ENCODE measurements at regions not wholly inside any gene's neighbourhood (a gene's known extent, or its start where the extent isn't known, plus 50 kb on each side); places are given as distances from the start of the nearest gene placed in this dataset.
"Not testable (repeated sequence)": the region's sequence is repeated elsewhere in the genome, so short reads cannot be mapped to it uniquely, and the experiment has no call there.

DNA sequence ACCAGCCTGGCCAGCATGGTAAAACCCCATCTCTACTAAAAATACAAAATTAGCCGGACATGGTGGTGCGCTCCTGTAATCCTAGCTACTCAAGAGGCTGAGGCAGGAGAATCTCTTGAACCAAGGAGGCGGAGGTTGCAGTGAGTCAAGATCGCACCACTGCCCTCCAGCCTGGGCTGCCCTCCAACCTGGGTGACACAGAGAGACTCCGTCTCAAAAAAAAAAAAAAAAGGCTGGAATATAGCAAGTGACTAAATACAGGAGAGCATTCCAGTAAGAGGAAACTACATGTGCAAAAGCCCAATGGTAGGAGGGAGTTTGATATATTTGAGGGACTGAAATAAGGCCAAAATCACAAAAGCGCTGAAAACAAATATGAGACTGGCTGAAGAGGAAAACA lies 76.5 kb upstream of the NR5A2 start:
- DNase-seq: not testable (repeated sequence)

DNA sequence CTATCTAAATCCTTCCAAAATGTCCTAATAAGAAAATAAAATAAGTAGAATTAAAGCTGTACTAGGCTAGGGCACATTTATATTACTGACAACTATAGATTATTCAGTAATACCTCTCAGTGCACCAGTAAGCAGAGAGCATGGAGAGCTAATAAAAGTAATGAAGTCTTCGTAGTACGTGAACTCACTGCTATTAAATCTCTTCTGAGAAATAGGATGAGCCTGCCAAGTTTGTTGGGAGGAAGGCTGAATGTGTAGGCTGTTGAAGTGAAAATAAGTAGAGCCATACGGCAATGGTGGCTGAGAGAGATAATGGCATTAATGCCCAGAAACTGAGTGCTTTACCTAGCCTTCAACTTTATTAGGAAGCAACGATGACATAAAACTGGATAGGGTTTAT lies 73.9 kb upstream of the NR5A2 start:
- DNase-seq: no peak

DNA sequence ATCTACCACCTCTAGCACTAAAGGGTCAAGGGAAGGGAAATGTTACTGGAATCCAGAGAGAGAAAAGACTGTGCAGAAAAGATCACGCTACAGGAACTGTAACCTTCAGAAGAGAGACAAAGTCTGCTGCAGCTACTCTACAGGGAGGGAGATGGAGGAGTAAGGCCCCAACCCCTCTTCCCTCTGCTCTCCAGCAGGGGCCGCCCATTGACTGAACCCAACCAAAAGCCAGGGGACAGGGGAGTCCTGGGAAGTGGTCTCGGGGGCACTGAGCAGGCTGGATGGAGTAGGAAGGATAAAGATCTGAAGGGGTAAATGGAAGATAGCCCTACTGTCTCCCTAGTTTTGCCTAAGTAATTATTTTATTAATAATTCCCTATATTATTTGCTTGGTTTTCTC lies 72.8 kb upstream of the NR5A2 start:
- DNase-seq: no peak

DNA sequence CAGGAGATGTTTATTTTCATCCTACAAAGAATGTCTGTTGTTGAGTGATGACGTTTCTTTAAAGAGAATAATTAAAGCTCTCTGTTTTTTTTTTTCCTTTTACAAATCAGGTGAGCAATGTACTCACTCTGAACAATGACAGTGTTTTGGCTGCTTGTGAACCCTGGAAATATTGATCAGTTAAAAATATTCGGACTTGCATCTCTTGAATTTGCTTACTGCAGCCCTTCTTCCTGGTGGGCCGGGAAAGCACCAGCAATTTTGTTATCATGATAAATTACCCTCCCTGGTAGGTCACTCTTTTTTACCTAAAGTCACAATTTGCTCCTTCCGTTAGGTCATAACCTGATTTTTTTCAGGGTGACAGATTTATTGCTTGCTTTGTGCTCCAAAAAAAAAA lies 72.3 kb upstream of the NR5A2 start:
- no peak for DNase-seq

DNA sequence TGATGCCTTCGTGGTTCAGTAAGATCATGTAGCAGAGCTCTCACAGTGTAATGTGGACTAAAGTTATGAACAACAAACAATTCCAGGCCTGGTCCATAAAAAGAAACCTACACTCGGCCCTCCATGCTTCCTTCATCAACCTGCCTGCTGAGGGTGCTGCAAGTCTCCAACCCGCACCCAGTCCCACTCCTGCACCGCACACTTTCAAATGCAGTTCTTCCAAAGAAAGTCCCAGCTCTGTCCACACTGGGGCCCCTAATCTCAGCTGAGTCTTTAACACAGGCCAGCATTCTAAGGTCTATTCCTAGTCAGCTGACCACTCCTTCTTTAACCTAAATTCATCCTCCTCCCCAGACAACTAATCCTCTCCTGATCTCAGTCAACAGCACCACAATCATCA lies 71.5 kb upstream of the NR5A2 start:
- DNase-seq: no peak

DNA sequence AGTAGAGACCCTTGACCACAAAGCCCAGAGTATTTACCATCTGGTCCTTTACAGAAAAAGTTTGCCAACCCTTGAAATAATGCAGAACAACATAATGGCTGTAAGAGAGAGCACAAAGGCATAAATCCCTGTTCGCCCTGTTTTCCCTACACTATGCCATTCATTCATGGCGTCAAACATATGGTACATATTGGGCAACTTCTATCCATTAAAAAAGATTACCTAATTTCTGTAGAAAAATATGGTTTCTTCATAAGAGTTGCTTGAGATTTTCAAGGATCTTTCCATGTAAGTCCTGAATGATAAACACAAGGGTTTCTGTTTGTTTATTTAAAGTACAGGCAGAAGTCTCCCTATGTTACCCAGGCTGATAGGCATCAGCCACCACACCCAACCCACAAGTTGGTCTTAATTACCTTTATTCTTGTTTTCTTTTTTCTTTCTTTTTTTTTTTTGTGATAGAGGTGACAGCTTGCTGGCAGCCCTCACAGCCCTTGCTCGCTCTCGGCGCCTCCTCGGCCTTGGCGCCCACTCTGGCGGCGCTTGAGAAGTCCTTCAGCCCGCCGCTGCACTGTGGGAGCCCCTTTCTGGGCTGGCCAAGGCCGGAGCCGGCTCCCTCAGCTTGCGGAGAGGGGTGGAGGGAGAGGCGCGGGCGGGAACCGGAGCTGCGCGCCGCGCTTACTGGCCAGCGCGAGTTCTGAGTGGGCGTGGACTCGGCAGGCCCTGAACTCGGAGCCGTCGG lies 68.3 kb upstream of the NR5A2 start:
- DNase-seq: no peak

DNA sequence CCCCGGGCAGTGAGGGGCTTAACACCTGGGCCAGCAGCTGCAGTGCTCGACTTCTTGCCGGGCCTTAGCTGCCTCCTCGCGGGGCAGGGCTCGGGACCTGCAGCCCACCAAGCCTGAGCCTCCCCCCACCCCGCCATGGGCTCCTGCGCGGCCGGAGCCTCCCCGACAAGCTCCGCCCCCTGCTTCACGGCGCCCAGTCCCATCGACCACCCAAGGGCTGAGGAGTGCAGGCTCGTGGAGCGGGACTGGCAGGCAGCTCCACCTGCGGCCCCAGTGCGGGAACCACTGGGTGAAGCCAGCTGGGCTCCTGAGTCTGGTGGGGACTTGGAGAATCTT lies 67.8 kb upstream of the NR5A2 start:
- no peak for DNase-seq

DNA sequence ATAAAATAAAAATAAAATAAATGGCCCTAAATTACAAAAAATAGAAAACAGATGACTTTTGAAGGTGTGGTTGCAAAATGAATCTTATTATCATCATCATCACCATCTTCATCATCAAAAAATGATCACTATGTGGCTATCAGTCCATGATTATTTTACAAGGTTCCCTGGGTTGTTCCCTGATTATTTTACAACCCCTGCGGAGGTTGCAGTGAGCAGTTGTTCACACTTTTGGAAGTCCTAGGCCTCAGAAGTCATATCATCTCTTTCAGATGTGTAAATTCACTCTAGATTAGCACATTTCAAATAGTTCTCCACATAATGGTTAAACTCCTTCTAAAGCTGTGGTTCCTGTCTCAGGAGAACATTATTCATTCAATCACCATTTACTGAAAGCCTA lies 57.4 kb upstream of the NR5A2 start:
- DNase-seq: no peak

DNA sequence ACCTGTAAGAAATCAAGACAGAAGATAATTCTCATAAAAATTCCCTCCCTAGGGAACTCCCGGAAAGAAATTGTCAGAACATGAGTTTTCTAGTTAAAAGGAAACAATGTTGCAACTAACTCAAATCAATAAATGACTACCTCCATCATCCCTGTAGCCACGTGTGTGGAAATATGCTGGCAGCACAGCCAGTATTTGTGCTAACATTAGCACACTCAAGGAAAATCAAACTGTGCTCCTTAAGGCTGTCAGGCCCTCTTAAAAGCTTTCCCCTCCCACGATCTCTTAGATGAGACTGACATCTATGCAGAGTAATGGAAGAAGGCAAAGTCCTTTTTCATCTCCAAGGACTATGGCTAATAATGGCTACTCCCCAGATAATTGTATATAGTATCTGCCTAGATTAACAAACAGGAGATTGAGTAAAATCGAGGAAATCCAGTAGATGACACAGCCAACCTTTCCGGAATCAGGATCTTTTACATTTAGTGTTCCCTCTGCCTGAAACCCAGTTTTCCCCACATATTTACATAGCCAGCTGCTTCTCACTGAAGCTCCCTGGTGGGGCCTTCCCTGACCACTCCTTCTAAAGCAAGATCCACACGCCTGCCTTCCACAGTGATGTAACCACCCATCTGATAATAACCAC lies 50.9 kb upstream of the NR5A2 start:
- DNase-seq: no peak
